ENCODE measurements at regions not wholly inside any gene's neighbourhood (a gene's known extent, or its start where the extent isn't known, plus 50 kb on each side); places are given as distances from the start of the nearest gene placed in this dataset.
"Not testable (repeated sequence)": the region's sequence is repeated elsewhere in the genome, so short reads cannot be mapped to it uniquely, and the experiment has no call there.

GRCh38 chr16:17749706-17750105 lies 278.9 kb upstream of the XYLT1 start:
- Mint-ChIP-seq H3K27ac (no peak overlapping the region), H3K36me3 (no peaks in the 10 kb centered on the region), H3K9me3 (peaks cover 2% of the 10 kb centered on the region), H3K4me3 (no peak overlapping the region), H3K27me3 (peaks cover 1% of the 10 kb centered on the region), H3K4me1 (no peaks in the 10 kb centered on the region)
- POLR2A ChIA-PET, result no interaction called here
- no peak for ATAC-seq (ENCODE audit: low read depth)
- DNase-seq, result no peak

DNA sequence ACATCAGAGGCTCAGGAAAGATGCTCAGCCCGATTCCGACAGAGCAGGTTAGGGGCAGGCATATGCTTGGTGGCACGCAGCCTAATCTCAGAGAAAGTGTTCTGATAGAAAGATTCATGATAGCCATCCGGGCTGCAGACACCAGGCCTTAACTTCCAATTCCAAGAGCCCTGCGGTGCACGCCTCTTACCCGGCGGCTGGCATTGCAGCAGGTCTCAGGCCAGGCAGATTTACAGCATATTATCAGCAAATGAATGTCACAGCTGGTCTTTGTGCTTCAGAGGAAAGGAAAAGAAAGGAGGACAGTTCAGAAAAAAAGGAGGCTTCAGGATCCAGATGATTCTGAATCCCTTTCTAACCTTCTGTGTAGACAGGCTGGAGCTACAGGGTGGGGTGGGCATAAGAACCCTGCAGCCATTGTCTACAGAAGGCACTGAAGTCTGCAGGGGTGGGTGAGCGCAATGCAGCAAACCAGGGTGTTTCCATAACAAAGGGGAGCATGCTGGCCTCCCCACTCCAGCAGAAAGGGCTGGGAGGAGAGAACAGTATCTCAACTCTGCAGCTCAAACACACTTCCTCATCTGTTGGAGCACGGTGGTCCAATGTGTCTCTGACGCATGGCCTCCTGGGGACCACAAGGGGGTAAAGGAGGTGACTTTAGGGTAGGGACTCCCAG lies 277.4 kb upstream of the XYLT1 start:
- H3K9me3 Mint-ChIP-seq, result peaks cover 2% of the 10 kb centered on the region
- H3K27ac Mint-ChIP-seq, result no peak overlapping the region
- H3K4me1 Mint-ChIP-seq, result no peaks in the 10 kb centered on the region
- peaks cover 1% of the 10 kb centered on the region for H3K27me3 Mint-ChIP-seq
- no peak overlapping the region for H3K4me3 Mint-ChIP-seq
- ATAC-seq (ENCODE audit: low read depth) (no peak), DNase-seq (no peak)
- no peaks in the 10 kb centered on the region for H3K36me3 Mint-ChIP-seq
- POLR2A ChIA-PET, result no interaction called here

- Mint-ChIP-seq H3K27ac (no peak overlapping the region), H3K27me3 (peaks cover 1% of the 10 kb centered on the region), H3K36me3 (no peaks in the 10 kb centered on the region), H3K4me1 (no peaks in the 10 kb centered on the region), H3K9me3 (peaks cover 2% of the 10 kb centered on the region), H3K4me3 (no peak overlapping the region)
- POLR2A ChIA-PET, result no interaction called here
- ATAC-seq (ENCODE audit: low read depth) (no peak), DNase-seq (no peak)
Observed at GRCh38 chr16:17747081-17747756, 276.5 kb upstream of the XYLT1 start.

GRCh38 chr16:17744921-17745572 lies 274.3 kb upstream of the XYLT1 start:
- no peak overlapping the region for H3K27ac Mint-ChIP-seq

DNA sequence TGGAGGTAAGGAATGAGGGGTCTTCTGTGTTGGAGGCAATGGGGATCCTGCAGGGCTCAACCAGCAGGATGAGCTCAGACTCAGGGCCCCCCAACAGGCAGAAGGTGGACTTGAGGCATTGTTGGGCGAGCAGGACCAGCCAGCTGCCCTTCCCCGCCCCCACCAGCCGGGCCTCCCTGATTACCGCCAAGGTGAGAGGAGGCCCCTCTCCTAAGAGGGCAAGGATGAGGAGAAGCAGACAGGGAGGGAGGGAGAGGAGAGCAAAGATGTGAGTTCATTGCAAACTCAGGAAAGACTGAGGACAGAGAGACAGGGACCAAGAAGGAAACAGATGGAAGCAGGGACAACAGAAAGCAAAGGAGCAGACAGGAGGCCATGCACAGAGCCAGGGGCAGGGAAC lies 272.8 kb upstream of the XYLT1 start:
- Mint-ChIP-seq H3K4me3 (no peak overlapping the region), H3K27ac (no peak overlapping the region), H3K36me3 (no peaks in the 10 kb centered on the region), H3K4me1 (no peaks in the 10 kb centered on the region), H3K27me3 (peaks cover 1% of the 10 kb centered on the region), H3K9me3 (no peaks in the 10 kb centered on the region)
- no peak for ATAC-seq (ENCODE audit: low read depth)
- POLR2A ChIA-PET, result no interaction called here
- no peak for DNase-seq

More at GRCh38 chr16:17744921-17745572, 274.3 kb upstream of the XYLT1 start:
- ATAC-seq (ENCODE audit: low read depth), result no peak
- H3K9me3 Mint-ChIP-seq, result peaks cover 2% of the 10 kb centered on the region
- H3K27me3 Mint-ChIP-seq, result peaks cover 1% of the 10 kb centered on the region
- DNase-seq, result no peak
- no peaks in the 10 kb centered on the region for H3K36me3 Mint-ChIP-seq
- POLR2A ChIA-PET, result no interaction called here
- no peaks in the 10 kb centered on the region for H3K4me1 Mint-ChIP-seq
- no peak overlapping the region for H3K4me3 Mint-ChIP-seq

GRCh38 chr16:17743158-17743557 lies 272.4 kb upstream of the XYLT1 start:
- POLR2A ChIA-PET, result no interaction called here

DNA sequence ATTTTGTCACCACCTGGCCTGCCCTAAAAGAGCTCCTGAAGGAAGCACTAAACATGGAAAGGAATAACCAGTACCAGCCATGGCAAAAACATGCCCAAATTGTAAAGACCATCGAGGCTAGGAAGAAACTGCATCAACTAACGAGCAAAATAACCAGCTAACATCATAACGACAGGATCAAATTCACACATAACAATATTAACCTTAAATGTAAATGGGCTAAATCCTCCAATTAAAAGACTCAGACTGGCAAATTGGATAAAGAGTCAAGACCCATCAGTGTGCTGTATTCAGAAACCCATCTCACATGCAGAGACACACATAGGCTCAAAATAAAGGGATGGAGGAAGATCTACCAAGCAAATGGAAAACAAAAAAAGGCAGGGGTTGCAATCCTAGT lies 264.3 kb upstream of the XYLT1 start:
- H3K27me3 Mint-ChIP-seq; H3K4me3 Mint-ChIP-seq; DNase-seq; POLR2A ChIA-PET; ATAC-seq (ENCODE audit: low read depth); H3K36me3 Mint-ChIP-seq; H3K9me3 Mint-ChIP-seq; H3K4me1 Mint-ChIP-seq; H3K27ac Mint-ChIP-seq: not testable (repeated sequence)

More at GRCh38 chr16:17743158-17743557, 272.4 kb upstream of the XYLT1 start:
- H3K4me1 Mint-ChIP-seq, result no peaks in the 10 kb centered on the region
- no peak overlapping the region for H3K27ac Mint-ChIP-seq
- peaks cover 1% of the 10 kb centered on the region for H3K27me3 Mint-ChIP-seq
- H3K4me3 Mint-ChIP-seq, result no peak overlapping the region
- no peak for ATAC-seq (ENCODE audit: low read depth)
- H3K36me3 Mint-ChIP-seq, result no peaks in the 10 kb centered on the region
- no peak for DNase-seq
- H3K9me3 Mint-ChIP-seq, result no peaks in the 10 kb centered on the region

DNA sequence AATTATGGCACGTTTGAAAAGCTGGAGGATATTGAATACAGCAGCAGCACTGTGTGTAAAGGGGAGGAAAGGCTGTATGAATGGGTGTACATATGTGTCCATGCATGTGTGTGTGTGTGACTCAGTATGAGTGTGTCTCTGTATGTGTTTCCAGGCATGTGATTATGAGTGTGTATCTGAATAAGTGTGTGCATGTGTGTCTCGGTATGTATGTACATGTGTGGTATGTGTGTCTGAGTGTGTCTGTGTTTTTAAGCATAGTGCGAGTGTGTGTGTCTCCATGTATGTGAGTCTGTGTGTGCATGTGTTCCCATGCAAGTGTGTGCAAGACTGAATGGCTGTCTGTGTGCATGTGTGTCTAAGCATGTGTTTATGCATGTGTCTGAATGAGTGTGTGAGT lies 259.1 kb upstream of the XYLT1 start:
- DNase-seq (no peak), ATAC-seq (ENCODE audit: low read depth) (no peak)
- Mint-ChIP-seq H3K36me3 (no peaks in the 10 kb centered on the region), H3K27me3 (no peaks in the 10 kb centered on the region), H3K4me3 (no peak overlapping the region), H3K27ac (no peak overlapping the region), H3K4me1 (no peaks in the 10 kb centered on the region), H3K9me3 (peaks cover 5% of the 10 kb centered on the region)
- POLR2A ChIA-PET, result no interaction called here

DNA sequence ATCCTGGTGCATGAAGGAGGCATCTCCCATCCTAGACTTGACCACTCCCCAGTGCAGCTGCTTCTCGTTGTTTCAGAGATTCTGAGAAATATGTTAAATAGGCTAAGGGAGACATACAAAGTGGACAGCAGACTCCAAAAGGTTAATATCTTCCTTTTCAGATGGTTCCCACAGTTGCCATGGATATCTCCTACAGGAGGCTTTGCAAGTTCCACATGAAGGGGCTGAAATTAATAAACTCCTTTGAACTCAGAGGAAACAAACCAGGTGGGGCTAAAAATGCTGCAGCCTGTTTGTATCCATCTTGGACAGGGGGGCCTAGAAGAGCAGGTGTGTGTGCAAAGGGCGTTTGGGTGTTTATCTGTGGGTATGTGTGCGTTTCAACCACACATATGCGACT lies 257.4 kb upstream of the XYLT1 start:
- Mint-ChIP-seq H3K36me3 (no peaks in the 10 kb centered on the region), H3K27ac (no peak overlapping the region), H3K27me3 (peaks cover 1% of the 10 kb centered on the region), H3K4me3 (no peak overlapping the region), H3K9me3 (peaks cover 2% of the 10 kb centered on the region), H3K4me1 (no peaks in the 10 kb centered on the region)
- DNase-seq (no peak), ATAC-seq (ENCODE audit: low read depth) (no peak)
- POLR2A ChIA-PET, result no interaction called here

GRCh38 chr16:17724242-17724898 lies 253.6 kb upstream of the XYLT1 start:
- POLR2A ChIA-PET, result no interaction called here
- Mint-ChIP-seq H3K27me3 (peaks cover 3% of the 10 kb centered on the region), H3K9me3 (no peaks in the 10 kb centered on the region), H3K4me3 (no peak overlapping the region), H3K27ac (no peak overlapping the region), H3K4me1 (no peaks in the 10 kb centered on the region), H3K36me3 (no peaks in the 10 kb centered on the region)
- DNase-seq (no peak), ATAC-seq (ENCODE audit: low read depth) (no peak)

GRCh38 chr16:17723531-17724134 lies 252.9 kb upstream of the XYLT1 start:
- Mint-ChIP-seq H3K4me1 (no peaks in the 10 kb centered on the region), H3K36me3 (no peaks in the 10 kb centered on the region), H3K9me3 (no peaks in the 10 kb centered on the region), H3K27me3 (peaks cover 3% of the 10 kb centered on the region), H3K27ac (no peak overlapping the region), H3K4me3 (no peak overlapping the region)
- no peak for ATAC-seq (ENCODE audit: low read depth)
- POLR2A ChIA-PET, result no interaction called here
- DNase-seq, result no peak

DNA sequence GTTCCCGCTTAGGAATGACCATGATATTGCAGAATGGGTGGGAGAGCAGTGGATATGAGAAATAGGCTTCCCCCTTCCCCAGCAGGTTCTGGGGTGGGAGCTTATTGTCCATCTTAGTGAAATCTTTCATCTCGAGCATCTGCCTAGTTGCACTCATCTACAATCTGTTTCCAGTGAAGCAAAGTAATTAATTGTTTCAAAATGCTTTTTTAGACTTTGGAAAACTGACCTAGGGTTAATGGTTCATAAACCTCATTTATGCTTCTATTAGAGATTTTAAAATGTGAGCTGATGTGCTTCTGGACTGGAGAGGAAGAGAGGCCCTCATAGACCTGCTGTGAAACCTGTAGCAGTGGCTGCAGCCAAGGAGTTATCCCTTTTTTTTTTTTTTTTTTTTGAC lies 247.7 kb upstream of the XYLT1 start:
- ATAC-seq (ENCODE audit: low read depth) (no peak), DNase-seq (no peak)
- POLR2A ChIA-PET, result no interaction called here
- no peak overlapping the region for H3K4me3 Mint-ChIP-seq
- H3K36me3 Mint-ChIP-seq, result no peaks in the 10 kb centered on the region
- H3K9me3 Mint-ChIP-seq, result no peaks in the 10 kb centered on the region
- no peak overlapping the region for H3K27ac Mint-ChIP-seq
- H3K4me1 Mint-ChIP-seq, result no peaks in the 10 kb centered on the region
- peaks cover 2% of the 10 kb centered on the region for H3K27me3 Mint-ChIP-seq

DNA sequence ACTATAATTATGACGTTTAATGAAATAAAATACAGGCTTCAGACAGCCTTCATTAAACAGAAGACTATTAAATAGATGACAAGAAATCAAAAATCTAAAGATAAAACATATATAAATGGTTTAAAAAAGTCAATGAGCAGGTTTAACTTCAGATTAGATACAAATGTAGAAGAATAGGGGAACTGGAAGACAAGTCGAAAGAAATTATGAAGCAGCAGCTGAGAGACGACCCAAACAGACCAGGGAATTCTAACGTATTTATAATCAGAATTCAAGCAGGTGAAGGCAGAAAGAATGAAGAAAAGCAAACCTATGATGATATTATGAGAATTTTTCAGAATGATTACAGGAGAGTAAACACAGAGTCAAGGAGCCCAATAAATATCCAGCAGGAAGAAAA lies 235.1 kb upstream of the XYLT1 start:
- Mint-ChIP-seq H3K4me3 (no peak overlapping the region), H3K4me1 (no peaks in the 10 kb centered on the region), H3K36me3 (no peaks in the 10 kb centered on the region), H3K9me3 (peaks cover 6% of the 10 kb centered on the region), H3K27me3 (peaks cover 6% of the 10 kb centered on the region), H3K27ac (no peak overlapping the region)
- POLR2A ChIA-PET, result no interaction called here
- ATAC-seq (ENCODE audit: low read depth) (no peak), DNase-seq (no peak)

Measured in activated naive CD8-positive, alpha-beta T cell treated with anti-CD3 and anti-CD28 coated beads, Interleukin-2, amount 10 ng/mL, durations not matched to agents 7 days and 5 days (primary cell).